A549 (cell line): ENCODE measurements at regions not wholly inside any gene's neighbourhood (a gene's known extent, or its start where the extent isn't known, plus 50 kb on each side); places are given as distances from the start of the nearest gene placed in this dataset.

Source experiments
- CTCF ChIP-seq: fragments of >200 bp; sonication (Bioruptor Twin); formaldehyde crosslinking; IDR thresholded peaks from 3 replicates; pipeline ENCODE4 v1.5.1; 2016
- RAD21 ChIP-seq, 2 experiments: fragments of >200 bp in 1 of 2; sonication (Bioruptor Twin) in 1 of 2; formaldehyde crosslinking in 1 of 2; IDR thresholded peaks in 1 of 2; conservative IDR thresholded peaks in 1 of 2; 2 replicates in 1 of 2; 3 replicates in 1 of 2; pipeline ENCODE4 v1.6.1; 2012 to 2018; ENCODE audit warnings: inconsistent platforms in 1 of 2
- REST ChIP-seq: fragments of 200-600 bp; sonication (generic); IDR thresholded peaks from 2 replicates; pipeline ENCODE4 v1.6.1; 2016; ENCODE audit warnings: antibody characterized with exemption, mild to moderate bottlenecking, moderate library complexity

- TF ChIP-seq RAD21 (conservative IDR thresholded peaks at IDR 0.05 in 1 of 2, IDR thresholded peaks at IDR 0.05 in 1 of 2) (no peak), REST (no peak), CTCF (no peak)
These were observed 451.5 kb upstream of the CITED2 start for GRCh38 chr6:139825935-139826374.
